ENCODE measurements at regions not wholly inside any gene's neighbourhood (a gene's known extent, or its start where the extent isn't known, plus 50 kb on each side); places are given as distances from the start of the nearest gene placed in this dataset.

GRCh38 chr7:26965724-26966123 is 101.3 kb upstream of the SKAP2 start:
- no peak overlapping the region for H3K4me3 ChIP-seq (ENCODE audit: low read depth in 1 of 2, low read length in 1 of 2)
- no peak overlapping the region for H3K27ac ChIP-seq
- no peak for TF ChIP-seq CTCF (IDR thresholded peaks at IDR 0.05)
- no peaks in the 10 kb centered on the region for H3K9me3 ChIP-seq
- H3K4me1 ChIP-seq (ENCODE audit: control insufficient read depth in 1 of 2, insufficient read depth in 1 of 2, low read depth in 1 of 2, low read length in 1 of 2): peaks cover 7 to 11% of the 10 kb centered on the region in 2 experiments
- no peaks in the 10 kb centered on the region for H3K27me3 ChIP-seq
- H3K36me3 ChIP-seq: no peaks in the 10 kb centered on the region

- TF ChIP-seq CTCF (IDR thresholded peaks at IDR 0.05): no peak
- H3K4me3 ChIP-seq (ENCODE audit: low read depth in 1 of 2, low read length in 1 of 2): no peak overlapping the region
- no peaks in the 10 kb centered on the region for H3K27me3 ChIP-seq
- peak overlapping the region; percentile 51 for H3K27ac ChIP-seq
- H3K9me3 ChIP-seq: no peaks in the 10 kb centered on the region
- no peaks in the 10 kb centered on the region for H3K36me3 ChIP-seq
- peaks cover 7 to 14% of the 10 kb centered on the region in 2 experiments for H3K4me1 ChIP-seq (ENCODE audit: control insufficient read depth in 1 of 2, insufficient read depth in 1 of 2, low read depth in 1 of 2, low read length in 1 of 2)
These were observed 99.9 kb upstream of the SKAP2 start for GRCh38 chr7:26964156-26964808.

GRCh38 chr7:26959290-26959689 is 94.9 kb upstream of the SKAP2 start:
- Histone ChIP-seq H3K27me3 (no peaks in the 10 kb centered on the region), H3K36me3 (no peaks in the 10 kb centered on the region), H3K4me3 (ENCODE audit: low read depth in 1 of 2, low read length in 1 of 2) (no peak overlapping the region), H3K4me1 (ENCODE audit: control insufficient read depth in 1 of 2, insufficient read depth in 1 of 2, low read depth in 1 of 2, low read length in 1 of 2) (peaks cover 3 to 10% of the 10 kb centered on the region in 2 experiments), H3K9me3 (no peaks in the 10 kb centered on the region), H3K27ac (no peak overlapping the region)
- no peak for TF ChIP-seq CTCF (IDR thresholded peaks at IDR 0.05)

GRCh38 chr7:26958834-26959233 is 94.4 kb upstream of the SKAP2 start:
- Histone ChIP-seq H3K4me3 (ENCODE audit: low read depth in 1 of 2, low read length in 1 of 2) (no peak overlapping the region), H3K27ac (no peak overlapping the region), H3K4me1 (ENCODE audit: control insufficient read depth in 1 of 2, insufficient read depth in 1 of 2, low read depth in 1 of 2, low read length in 1 of 2) (peaks cover 0 to 5% of the 10 kb centered on the region in 2 experiments), H3K9me3 (no peaks in the 10 kb centered on the region), H3K27me3 (no peaks in the 10 kb centered on the region), H3K36me3 (no peaks in the 10 kb centered on the region)
- no peak for TF ChIP-seq CTCF (IDR thresholded peaks at IDR 0.05)

- H3K4me3 ChIP-seq (ENCODE audit: low read depth in 1 of 2, low read length in 1 of 2): no peak overlapping the region
- no peaks in the 10 kb centered on the region for H3K9me3 ChIP-seq
- H3K27me3 ChIP-seq: no peaks in the 10 kb centered on the region
- TF ChIP-seq CTCF (IDR thresholded peaks at IDR 0.05): no peak
- H3K36me3 ChIP-seq: no peaks in the 10 kb centered on the region
- H3K27ac ChIP-seq: no peak overlapping the region
- peaks cover 0 to 4% of the 10 kb centered on the region in 2 experiments for H3K4me1 ChIP-seq (ENCODE audit: control insufficient read depth in 1 of 2, insufficient read depth in 1 of 2, low read depth in 1 of 2, low read length in 1 of 2)
These were observed 91.1 kb upstream of the SKAP2 start for GRCh38 chr7:26955516-26955915.

All from neutrophil (primary cell).